ENCODE measurements at regions not wholly inside any gene's neighbourhood (a gene's known extent, or its start where the extent isn't known, plus 50 kb on each side); places are given as distances from the start of the nearest gene placed in this dataset.

DNA sequence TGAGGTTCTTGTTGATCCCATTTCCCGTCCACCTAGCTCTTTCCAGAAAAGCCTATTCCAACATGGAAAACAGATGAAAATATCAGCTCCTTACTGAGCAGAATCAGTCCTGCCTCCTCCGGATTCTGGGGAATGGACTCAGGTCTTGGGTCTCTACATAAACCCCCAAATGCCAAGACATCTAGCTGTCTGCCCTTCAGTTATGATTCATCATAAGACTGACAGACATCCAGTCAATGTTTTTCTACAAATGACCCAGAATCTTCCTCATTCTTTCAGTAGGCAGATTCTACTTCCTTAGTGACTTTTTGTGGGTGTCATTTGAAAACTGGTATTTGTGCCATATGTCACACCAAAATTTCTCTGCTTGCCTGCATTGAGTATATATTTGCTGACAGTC is 103.0 kb upstream of the TGFBR2 start:
- H3K27ac Mint-ChIP-seq = no peak overlapping the region
- Histone ChIP-seq H3K9me3 (ENCODE audit: control insufficient read depth, low read length) (no peaks in the 10 kb centered on the region), H3K36me3 (ENCODE audit: control insufficient read depth, insufficient read depth, low read length) (no peaks in the 10 kb centered on the region), H3K4me1 (ENCODE audit: control insufficient read depth, insufficient read depth, low read length) (no peaks in the 10 kb centered on the region), H3K27me3 (ENCODE audit: control insufficient read depth, insufficient read depth, low read length, poor library complexity, severe bottlenecking) (no peaks in the 10 kb centered on the region), H3K27ac (ENCODE audit: low read depth, low read length) (no peak overlapping the region), H3K4me3 (ENCODE audit: low read length) (no peak overlapping the region), H3K9ac (ENCODE audit: extremely low read depth, low read length, poor library complexity, severe bottlenecking) (no peak overlapping the region)
- 90 to 100% methylated on average over 1 to 2 of the region's 2 CpGs for WGBS, 2 experiments (ENCODE audit: insufficient coverage in 1 of 2, insufficient read length in 1 of 2)
- H3K4me1 Mint-ChIP-seq = no peaks in the 10 kb centered on the region
- H3K9me3 Mint-ChIP-seq = peaks cover 5% of the 10 kb centered on the region
- DNase-seq = no peak
- TF ChIP-seq, protein P1, sequence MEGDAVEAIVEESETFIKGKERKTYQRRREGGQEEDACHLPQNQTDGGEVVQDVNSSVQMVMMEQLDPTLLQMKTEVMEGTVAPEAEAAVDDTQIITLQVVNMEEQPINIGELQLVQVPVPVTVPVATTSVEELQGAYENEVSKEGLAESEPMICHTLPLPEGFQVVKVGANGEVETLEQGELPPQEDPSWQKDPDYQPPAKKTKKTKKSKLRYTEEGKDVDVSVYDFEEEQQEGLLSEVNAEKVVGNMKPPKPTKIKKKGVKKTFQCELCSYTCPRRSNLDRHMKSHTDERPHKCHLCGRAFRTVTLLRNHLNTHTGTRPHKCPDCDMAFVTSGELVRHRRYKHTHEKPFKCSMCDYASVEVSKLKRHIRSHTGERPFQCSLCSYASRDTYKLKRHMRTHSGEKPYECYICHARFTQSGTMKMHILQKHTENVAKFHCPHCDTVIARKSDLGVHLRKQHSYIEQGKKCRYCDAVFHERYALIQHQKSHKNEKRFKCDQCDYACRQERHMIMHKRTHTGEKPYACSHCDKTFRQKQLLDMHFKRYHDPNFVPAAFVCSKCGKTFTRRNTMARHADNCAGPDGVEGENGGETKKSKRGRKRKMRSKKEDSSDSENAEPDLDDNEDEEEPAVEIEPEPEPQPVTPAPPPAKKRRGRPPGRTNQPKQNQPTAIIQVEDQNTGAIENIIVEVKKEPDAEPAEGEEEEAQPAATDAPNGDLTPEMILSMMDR (conservative IDR thresholded peaks at IDR 0.05) = no peak
- H3K36me3 Mint-ChIP-seq (ENCODE audit: low read depth) = no peaks in the 10 kb centered on the region
- H3K4me3 Mint-ChIP-seq = no peak overlapping the region
- no peaks in the 10 kb centered on the region for H3K27me3 Mint-ChIP-seq (ENCODE audit: insufficient read depth)

DNA sequence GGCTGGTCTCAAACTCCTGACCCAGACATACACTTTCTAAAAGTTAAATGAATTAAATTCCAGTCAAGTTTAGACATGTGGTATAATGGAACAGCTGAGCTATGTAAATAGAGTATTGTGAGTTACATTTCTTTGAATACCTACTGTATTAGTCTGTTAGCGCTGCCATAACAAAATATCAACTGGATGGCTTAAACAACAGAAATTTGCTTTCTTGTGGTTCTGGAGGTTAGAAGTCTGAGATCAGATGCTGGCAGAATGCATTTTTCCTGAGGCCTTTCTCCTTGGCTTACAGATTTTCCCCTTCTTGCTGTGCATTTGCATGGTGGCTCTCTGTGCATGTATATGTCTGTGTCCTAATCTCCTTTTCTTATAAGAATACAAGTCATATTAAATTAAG is 101.5 kb upstream of the TGFBR2 start:
- Histone ChIP-seq H3K36me3 (ENCODE audit: control insufficient read depth, insufficient read depth, low read length) (no peaks in the 10 kb centered on the region), H3K4me1 (ENCODE audit: control insufficient read depth, insufficient read depth, low read length) (no peaks in the 10 kb centered on the region), H3K9ac (ENCODE audit: extremely low read depth, low read length, poor library complexity, severe bottlenecking) (no peak overlapping the region), H3K27me3 (ENCODE audit: control insufficient read depth, insufficient read depth, low read length, poor library complexity, severe bottlenecking) (no peaks in the 10 kb centered on the region), H3K4me3 (ENCODE audit: low read length) (no peak overlapping the region), H3K9me3 (ENCODE audit: control insufficient read depth, low read length) (no peaks in the 10 kb centered on the region), H3K27ac (ENCODE audit: low read depth, low read length) (no peak overlapping the region)
- peaks cover 5% of the 10 kb centered on the region for H3K9me3 Mint-ChIP-seq
- 80 to 95% methylated on average over 1 of the region's 1 CpG for WGBS, 2 experiments (ENCODE audit: insufficient coverage in 1 of 2, insufficient read length in 1 of 2)
- no peak overlapping the region for H3K4me3 Mint-ChIP-seq
- no peaks in the 10 kb centered on the region for H3K36me3 Mint-ChIP-seq (ENCODE audit: low read depth)
- no peaks in the 10 kb centered on the region for H3K4me1 Mint-ChIP-seq
- no peak overlapping the region for H3K27ac Mint-ChIP-seq
- no peak for DNase-seq
- no peaks in the 10 kb centered on the region for H3K27me3 Mint-ChIP-seq (ENCODE audit: insufficient read depth)
- TF ChIP-seq, protein P1 (conservative IDR thresholded peaks at IDR 0.05) = no peak

DNA sequence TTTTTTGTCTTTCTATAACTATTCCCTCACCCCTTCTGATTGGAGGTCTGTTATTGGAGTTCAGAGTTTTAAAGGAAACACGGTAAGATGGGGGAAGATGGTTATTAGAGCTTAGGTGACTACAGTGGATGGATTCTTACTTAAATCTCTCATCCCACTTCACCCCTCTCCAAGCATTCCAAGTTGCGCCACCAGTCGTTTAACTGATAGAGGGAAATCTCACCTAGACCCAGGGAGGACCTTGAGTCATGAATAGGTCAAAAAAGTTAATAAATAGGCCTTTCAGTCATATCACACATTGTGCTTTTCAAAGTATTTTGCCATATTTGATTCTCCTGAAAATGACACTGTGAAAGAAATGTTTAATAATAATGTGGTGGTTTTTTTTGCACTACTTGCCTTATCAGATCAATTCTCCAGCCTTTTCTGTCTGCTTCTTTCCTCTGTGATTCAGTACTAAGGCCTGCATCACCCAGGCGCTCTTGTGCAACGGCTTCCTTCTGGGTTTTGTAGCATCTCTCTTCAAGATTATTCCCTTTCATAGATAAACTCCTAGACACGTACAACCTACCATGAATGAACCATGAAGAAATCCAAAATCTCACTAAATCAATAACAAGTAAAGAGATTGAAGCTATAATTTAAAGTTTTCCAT is 100.4 kb upstream of the TGFBR2 start:
- H3K36me3 ChIP-seq (ENCODE audit: control insufficient read depth, insufficient read depth, low read length) = no peaks in the 10 kb centered on the region
- no peaks in the 10 kb centered on the region for H3K4me1 ChIP-seq (ENCODE audit: control insufficient read depth, insufficient read depth, low read length)
- no peaks in the 10 kb centered on the region for H3K36me3 Mint-ChIP-seq (ENCODE audit: low read depth)
- H3K4me3 Mint-ChIP-seq = no peak overlapping the region
- no peaks in the 10 kb centered on the region for H3K27me3 ChIP-seq (ENCODE audit: control insufficient read depth, insufficient read depth, low read length, poor library complexity, severe bottlenecking)
- H3K27me3 Mint-ChIP-seq (ENCODE audit: insufficient read depth) = no peaks in the 10 kb centered on the region
- WGBS, 2 experiments (ENCODE audit: insufficient coverage in 1 of 2, insufficient read length in 1 of 2) = 85% methylated on average over 5 of the region's 6 CpGs; no CpG with 5 or more reads in 1 of the 2 experiments
- no peak overlapping the region for H3K27ac ChIP-seq (ENCODE audit: low read depth, low read length)
- no peaks in the 10 kb centered on the region for H3K9me3 ChIP-seq (ENCODE audit: control insufficient read depth, low read length)
- no peaks in the 10 kb centered on the region for H3K4me1 Mint-ChIP-seq
- no peak overlapping the region for H3K27ac Mint-ChIP-seq
- TF ChIP-seq, protein P1 (conservative IDR thresholded peaks at IDR 0.05) = no peak
- no peak for DNase-seq
- H3K4me3 ChIP-seq (ENCODE audit: low read length) = no peak overlapping the region
- H3K9ac ChIP-seq (ENCODE audit: extremely low read depth, low read length, poor library complexity, severe bottlenecking) = no peak overlapping the region
- peaks cover 5% of the 10 kb centered on the region for H3K9me3 Mint-ChIP-seq

Data from endodermal cell (in vitro differentiated cells).